ENCODE measurements at regions not wholly inside any gene's neighbourhood (a gene's known extent, or its start where the extent isn't known, plus 50 kb on each side); places are given as distances from the start of the nearest gene placed in this dataset.

DNA sequence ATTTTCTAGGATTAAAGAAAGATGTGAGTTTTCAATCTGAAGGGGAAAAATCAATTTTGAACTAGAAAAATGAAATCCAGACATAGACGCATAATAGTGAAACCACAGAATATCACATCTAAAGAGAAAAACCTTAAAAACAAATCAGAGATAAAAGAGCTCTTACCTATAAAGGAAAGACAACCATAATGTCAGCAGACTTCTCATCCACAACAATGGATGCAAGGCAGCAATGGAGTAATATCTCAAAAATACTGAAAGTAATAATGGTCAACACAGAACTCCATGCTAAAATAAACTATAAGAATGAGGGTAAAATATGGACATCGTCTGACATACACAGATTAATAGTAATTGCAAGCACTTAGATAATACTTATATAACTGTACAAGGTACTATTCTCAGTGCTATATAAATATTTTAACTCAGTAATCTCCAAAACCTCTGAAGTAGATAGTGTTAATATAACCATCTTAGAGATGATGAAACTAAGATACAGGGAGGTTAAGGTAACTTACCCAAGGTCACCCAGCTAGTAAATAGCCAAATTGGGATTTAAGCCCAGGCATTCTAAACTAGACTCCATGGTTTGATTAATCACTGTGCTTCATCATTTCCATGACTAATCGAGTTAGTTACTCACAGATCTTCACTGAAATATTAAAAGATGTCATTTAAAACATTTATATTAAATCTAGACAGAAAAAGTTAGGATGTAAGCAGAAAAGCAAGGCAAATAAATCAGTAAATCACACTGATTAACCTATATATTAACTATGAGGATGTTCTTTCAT, 89.4 kb upstream of the SPTBN1 start:
- TF ChIP-seq, protein P1, sequence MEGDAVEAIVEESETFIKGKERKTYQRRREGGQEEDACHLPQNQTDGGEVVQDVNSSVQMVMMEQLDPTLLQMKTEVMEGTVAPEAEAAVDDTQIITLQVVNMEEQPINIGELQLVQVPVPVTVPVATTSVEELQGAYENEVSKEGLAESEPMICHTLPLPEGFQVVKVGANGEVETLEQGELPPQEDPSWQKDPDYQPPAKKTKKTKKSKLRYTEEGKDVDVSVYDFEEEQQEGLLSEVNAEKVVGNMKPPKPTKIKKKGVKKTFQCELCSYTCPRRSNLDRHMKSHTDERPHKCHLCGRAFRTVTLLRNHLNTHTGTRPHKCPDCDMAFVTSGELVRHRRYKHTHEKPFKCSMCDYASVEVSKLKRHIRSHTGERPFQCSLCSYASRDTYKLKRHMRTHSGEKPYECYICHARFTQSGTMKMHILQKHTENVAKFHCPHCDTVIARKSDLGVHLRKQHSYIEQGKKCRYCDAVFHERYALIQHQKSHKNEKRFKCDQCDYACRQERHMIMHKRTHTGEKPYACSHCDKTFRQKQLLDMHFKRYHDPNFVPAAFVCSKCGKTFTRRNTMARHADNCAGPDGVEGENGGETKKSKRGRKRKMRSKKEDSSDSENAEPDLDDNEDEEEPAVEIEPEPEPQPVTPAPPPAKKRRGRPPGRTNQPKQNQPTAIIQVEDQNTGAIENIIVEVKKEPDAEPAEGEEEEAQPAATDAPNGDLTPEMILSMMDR (IDR thresholded peaks at IDR 0.05) = no peak
- TF ChIP-seq POLR2A (IDR thresholded peaks at IDR 0.05) (no peak), POLR2AphosphoS5 (IDR thresholded peaks at IDR 0.05) (no peak)

Measured in sigmoid colon (tissue), 4 donors.